ENCODE measurements at regions not wholly inside any gene's neighbourhood (a gene's known extent, or its start where the extent isn't known, plus 50 kb on each side); places are given as distances from the start of the nearest gene placed in this dataset.

GRCh38 chr9:99403371-99403770 is 181.3 kb downstream of the SEC61B start:
- Mint-ChIP-seq H3K4me1 (ENCODE audit: low read depth) (peaks cover 45% of the 10 kb centered on the region), H3K27ac (no peak overlapping the region), H3K9me3 (no peaks in the 10 kb centered on the region), H3K27me3 (ENCODE audit: insufficient read depth) (peaks cover 3% of the 10 kb centered on the region), H3K4me3 (no peak overlapping the region), H3K36me3 (ENCODE audit: low read depth) (no peaks in the 10 kb centered on the region)
- no peak for TF ChIP-seq CTCF (IDR thresholded peaks at IDR 0.05)
- DNase-seq, result no peak

GRCh38 chr9:99405359-99405758 is 183.3 kb downstream of the SEC61B start:
- Mint-ChIP-seq H3K27me3 (ENCODE audit: insufficient read depth) (peaks cover 6% of the 10 kb centered on the region), H3K4me1 (ENCODE audit: low read depth) (peaks cover 29% of the 10 kb centered on the region)

DNA sequence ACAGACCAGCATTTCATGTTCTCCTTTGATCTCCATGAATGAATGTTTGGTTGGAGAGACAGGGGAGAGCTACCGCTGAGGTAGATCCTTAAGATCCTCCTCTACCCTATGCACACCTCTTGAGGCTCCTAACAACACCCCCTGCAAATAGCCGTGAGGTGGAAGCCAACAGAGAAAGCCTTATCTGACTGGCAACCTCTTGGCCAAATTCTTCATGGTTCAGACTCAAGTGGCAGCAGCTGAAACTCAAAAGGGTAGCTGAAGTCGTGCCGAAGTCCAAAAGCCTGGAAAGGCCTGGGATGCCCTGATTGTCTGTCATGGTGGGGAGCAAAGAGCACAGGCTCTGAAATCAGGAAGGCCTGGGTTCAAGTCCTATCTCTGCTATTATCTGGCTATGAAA is 184.9 kb downstream of the SEC61B start:
- Mint-ChIP-seq H3K4me3 (no peak overlapping the region), H3K9me3 (peaks cover 4% of the 10 kb centered on the region; the same call in 1 of the 2 replicates), H3K4me1 (ENCODE audit: low read depth) (peaks cover 24% of the 10 kb centered on the region), H3K27me3 (ENCODE audit: insufficient read depth) (peaks cover 6% of the 10 kb centered on the region), H3K36me3 (ENCODE audit: low read depth) (0 out of 2 replicates have a peak, but pooled peaks cover 4% of the 10 kb centered on the region), H3K27ac (no peak overlapping the region)
- TF ChIP-seq CTCF (IDR thresholded peaks at IDR 0.05), result no peak
- no peak for DNase-seq

More at GRCh38 chr9:99405359-99405758, 183.3 kb downstream of the SEC61B start:
- Mint-ChIP-seq H3K27ac (no peak overlapping the region), H3K4me3 (no peak overlapping the region), H3K36me3 (ENCODE audit: low read depth) (no peaks in the 10 kb centered on the region), H3K9me3 (no peaks in the 10 kb centered on the region)
- no peak for DNase-seq
- TF ChIP-seq CTCF (IDR thresholded peaks at IDR 0.05), result no peak

DNA sequence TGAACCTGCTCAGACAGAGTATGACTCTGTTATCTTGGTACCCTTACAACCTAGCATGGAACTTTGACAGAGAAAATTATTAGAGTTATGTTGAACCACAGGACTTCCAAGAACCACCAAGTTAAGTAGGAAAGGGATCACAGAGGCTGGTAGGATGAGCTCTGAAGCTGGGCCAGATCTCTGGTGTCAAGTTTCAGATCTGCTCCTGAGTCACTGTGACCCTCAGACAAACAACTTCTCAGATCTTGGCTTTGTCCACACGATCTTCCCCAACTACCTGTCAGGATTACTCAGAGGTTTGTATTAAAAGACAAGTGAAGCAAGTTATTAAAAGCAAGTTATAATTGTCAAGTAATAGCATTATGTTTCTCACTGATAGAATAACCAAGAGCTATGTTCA is 189.0 kb downstream of the SEC61B start:
- Mint-ChIP-seq H3K4me1 (ENCODE audit: low read depth) (peaks cover 31% of the 10 kb centered on the region), H3K4me3 (no peak overlapping the region), H3K9me3 (peaks cover 4% of the 10 kb centered on the region; the same call in 1 of the 2 replicates), H3K36me3 (ENCODE audit: low read depth) (0 out of 2 replicates have a peak, but pooled peaks cover 4% of the 10 kb centered on the region), H3K27me3 (ENCODE audit: insufficient read depth) (peaks cover 6% of the 10 kb centered on the region), H3K27ac (no peak overlapping the region)
- peak; percentile 48 for DNase-seq
- no peak for TF ChIP-seq CTCF (IDR thresholded peaks at IDR 0.05)

DNA sequence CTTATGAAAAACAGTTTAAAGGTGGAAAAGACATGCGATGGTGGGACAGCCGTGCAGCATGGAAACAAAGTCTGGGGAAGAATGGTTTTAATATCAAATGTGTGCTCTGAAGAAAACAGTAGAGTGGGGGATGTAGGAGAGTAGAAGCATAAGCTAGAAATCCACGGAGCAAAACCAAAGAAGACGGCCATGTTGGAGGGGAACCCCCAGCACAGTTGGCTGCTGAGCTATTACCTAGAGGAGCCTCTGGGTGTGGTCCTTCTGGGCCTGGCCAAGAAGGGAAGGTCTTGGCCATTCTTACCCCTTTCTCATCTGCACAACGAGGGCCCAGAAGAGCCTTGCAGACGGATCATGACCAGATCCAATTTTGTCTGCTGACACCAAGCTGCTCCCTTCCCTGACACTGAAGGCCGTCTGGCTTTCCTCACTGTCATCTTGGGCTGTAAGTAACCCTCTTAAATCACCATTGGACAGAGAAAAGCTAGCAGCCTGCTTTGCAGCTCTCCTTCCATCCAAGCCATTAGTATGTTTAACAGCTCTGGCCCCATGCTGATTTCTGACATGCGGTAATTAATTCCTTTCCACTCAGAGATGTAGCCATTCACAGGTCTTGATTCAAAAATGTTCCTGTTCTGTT is 189.5 kb downstream of the SEC61B start:
- no peak overlapping the region for H3K27ac Mint-ChIP-seq
- TF ChIP-seq CTCF (IDR thresholded peaks at IDR 0.05), result no peak
- peaks cover 35% of the 10 kb centered on the region for H3K4me1 Mint-ChIP-seq (ENCODE audit: low read depth)
- H3K9me3 Mint-ChIP-seq, result peaks cover 4% of the 10 kb centered on the region; the same call in 1 of the 2 replicates
- H3K36me3 Mint-ChIP-seq (ENCODE audit: low read depth), result 0 out of 2 replicates have a peak, but pooled peaks cover 4% of the 10 kb centered on the region
- H3K4me3 Mint-ChIP-seq, result no peak overlapping the region
- peaks cover 6% of the 10 kb centered on the region for H3K27me3 Mint-ChIP-seq (ENCODE audit: insufficient read depth)
- no peak for DNase-seq
